Putamen (tissue), 1 donor: ENCODE measurements at regions not wholly inside any gene's neighbourhood (a gene's known extent, or its start where the extent isn't known, plus 50 kb on each side); places are given as distances from the start of the nearest gene placed in this dataset.

ENCODE experiments used
- DNase-seq: peaks from one replicate; pipeline ENCODE4 v3.0.0-alpha.2; 2016; ENCODE audit warnings: low spot score

GRCh38 chr6:37556881-37557644 lies 57.4 kb upstream of the CCDC167 start:
- DNase-seq = no peak

GRCh38 chr6:37555040-37555781 lies 55.5 kb upstream of the CCDC167 start:
- no peak for DNase-seq

DNA sequence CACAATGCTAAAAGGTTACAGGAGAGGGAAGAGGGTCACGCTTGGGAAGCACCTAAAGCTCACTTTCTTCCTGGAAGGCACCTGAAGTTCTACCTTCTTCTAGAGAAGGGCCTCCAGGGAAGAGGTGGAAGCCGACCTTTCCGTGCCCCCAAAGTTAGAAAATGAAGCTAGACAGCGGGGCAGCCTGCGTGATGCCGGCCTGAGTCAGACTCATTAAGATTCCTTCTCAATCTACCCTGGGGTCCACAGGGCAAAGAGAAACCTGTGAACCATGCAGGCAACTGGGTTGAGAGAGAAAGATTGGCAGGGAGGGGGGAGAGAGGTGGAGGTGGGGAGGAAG lies 54.8 kb upstream of the CCDC167 start:
- DNase-seq = no peak

GRCh38 chr6:37552267-37552666 lies 52.6 kb upstream of the CCDC167 start:
- DNase-seq = no peak

GRCh38 chr6:37551867-37552266 lies 52.2 kb upstream of the CCDC167 start:
- no peak for DNase-seq

- no peak for DNase-seq
These were observed 51.8 kb upstream of the CCDC167 start for GRCh38 chr6:37551446-37551845.

- no peak for DNase-seq
These were observed 51.3 kb upstream of the CCDC167 start for GRCh38 chr6:37551002-37551401.

DNA sequence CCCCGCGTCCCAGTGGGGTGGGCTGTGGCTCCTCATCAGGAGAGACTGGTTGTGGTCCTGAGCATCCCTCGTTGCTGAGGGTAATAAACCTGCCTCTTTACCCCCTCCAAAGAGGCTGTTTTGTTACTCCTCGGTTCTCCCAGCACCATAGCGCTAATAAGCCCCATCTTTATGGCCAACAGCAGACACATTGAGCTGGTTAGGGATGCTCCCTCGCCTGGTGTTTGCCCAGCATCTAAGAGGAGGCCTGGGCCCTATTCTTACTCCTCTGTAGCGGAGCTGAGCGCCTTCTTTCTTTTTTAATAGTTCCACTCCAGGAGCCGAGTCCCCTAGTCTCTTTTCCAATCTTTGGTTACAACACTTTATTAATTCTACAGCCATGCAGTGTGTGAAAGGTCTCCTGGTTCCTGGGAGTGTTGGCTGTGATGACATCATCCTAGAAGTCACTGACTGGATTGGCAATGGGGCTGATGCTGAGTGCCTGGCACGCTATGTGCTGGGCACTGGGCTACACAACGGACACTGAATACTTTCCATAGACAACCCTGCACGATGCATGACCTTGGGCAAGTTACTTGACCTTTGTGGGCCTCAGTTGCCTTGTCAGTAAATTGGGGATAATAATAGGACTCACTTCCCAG lies 50.6 kb upstream of the CCDC167 start:
- no peak for DNase-seq

GRCh38 chr6:37549558-37549957 lies 49.9 kb upstream of the CCDC167 start:
- no peak for DNase-seq
